IPS-NIHi11 (cell line): ENCODE measurements at regions not wholly inside any gene's neighbourhood (a gene's known extent, or its start where the extent isn't known, plus 50 kb on each side); places are given as distances from the start of the nearest gene placed in this dataset.

Experiments used
- DNase-seq: peaks from one replicate; pipeline ENCODE4 v3.0.0; 2012; ENCODE audit warnings: mixed read lengths, low spot score

- DNase-seq = no peak
Measured at GRCh38 chr4:147360301-147360700, 120.6 kb upstream of the EDNRA start.

GRCh38 chr4:147361726-147362125 lies 119.2 kb upstream of the EDNRA start:
- no peak for DNase-seq

DNA sequence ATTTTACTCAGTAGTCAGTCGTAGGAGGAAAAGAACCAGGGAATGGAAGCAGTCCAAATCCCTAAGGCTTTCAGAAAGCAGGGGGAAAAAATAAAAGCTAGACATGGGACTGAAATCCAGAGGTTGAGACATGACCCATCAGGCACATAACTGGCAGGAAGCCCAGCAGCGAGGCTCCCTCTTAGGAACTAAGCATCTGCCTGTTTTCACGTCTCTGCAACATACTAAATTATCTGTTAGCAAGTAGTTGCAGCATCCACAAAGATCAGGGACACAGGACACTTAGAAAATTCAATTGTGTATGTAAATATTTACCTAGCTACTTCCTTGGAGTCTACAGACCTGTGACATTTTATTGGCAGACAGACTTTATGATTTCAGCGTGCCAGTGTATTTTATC lies 118.0 kb upstream of the EDNRA start:
- no peak for DNase-seq

DNA sequence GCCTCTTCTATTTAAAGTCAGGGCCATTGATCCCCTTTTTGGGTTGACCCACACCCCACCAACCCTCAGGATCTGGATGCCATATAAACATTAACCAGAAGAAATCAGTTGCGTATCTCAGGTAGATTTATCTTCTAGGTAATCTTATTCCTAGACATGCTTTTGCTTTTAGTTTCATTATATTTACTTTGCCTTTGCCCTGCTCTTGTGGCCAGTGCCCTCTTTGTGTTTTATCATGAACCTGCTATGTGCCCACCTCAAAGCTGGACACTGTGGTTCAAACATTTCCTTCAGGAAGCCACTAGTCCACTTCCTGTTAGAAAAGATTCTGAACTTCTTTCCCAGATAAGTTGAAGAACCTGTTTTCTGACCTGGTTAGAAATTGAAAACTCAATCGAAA lies 117.4 kb upstream of the EDNRA start:
- DNase-seq = no peak

DNA sequence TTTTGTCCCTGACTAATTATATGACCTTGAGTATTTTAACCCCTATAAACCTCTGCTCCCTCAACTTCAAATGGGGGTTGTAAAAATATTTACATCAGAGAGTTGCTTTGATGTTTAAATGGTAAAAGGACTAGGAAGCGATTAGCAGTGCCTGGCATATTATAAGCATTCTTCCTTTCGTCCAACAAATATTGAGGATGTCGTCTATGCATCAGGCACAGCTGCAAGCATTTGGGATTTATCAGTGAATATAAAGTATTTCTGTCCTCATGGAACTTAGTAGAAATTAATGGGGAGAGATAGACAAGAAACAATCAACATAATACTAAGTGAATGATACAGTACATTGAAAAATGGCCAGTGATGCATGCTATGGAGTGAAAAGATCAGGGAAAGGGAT lies 115.5 kb upstream of the EDNRA start:
- no peak for DNase-seq

GRCh38 chr4:147366164-147366563 lies 114.7 kb upstream of the EDNRA start:
- DNase-seq = no peak

- DNase-seq = no peak
Measured at GRCh38 chr4:147367891-147368290, 113.0 kb upstream of the EDNRA start.

GRCh38 chr4:147368948-147369347 lies 111.9 kb upstream of the EDNRA start:
- DNase-seq = no peak

- DNase-seq = no peak
Measured at GRCh38 chr4:147370473-147370872, 110.4 kb upstream of the EDNRA start.

GRCh38 chr4:147370881-147371280 lies 110.0 kb upstream of the EDNRA start:
- no peak for DNase-seq

- no peak for DNase-seq
Measured at GRCh38 chr4:147371661-147372060, 109.2 kb upstream of the EDNRA start.

GRCh38 chr4:147378780-147379179 lies 102.1 kb upstream of the EDNRA start:
- peak; percentile 15 for DNase-seq

- DNase-seq = no peak
Measured at GRCh38 chr4:147381749-147382148, 99.1 kb upstream of the EDNRA start.

- no peak for DNase-seq
Measured at GRCh38 chr4:147388018-147388417, 92.9 kb upstream of the EDNRA start.

DNA sequence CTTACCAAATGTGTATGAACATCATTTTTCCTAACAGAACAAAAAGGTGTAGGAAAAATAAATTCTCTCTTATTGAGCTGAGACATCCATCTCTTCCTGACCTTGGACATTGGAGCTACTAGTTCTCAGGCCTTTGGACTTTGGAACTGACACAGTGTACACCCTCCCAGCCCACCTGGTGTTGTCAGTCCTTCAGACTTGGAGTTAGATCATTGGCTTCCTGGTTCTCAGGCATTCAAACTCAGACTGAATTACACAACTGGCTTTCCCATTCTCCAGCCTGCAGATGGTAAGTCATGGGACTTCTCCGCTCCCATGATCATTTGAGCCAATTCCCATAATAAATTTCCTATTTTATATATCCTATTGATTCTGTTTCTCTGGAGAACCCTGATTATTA lies 84.8 kb upstream of the EDNRA start:
- DNase-seq = no peak

GRCh38 chr4:147398556-147398955 lies 82.3 kb upstream of the EDNRA start:
- DNase-seq = no peak

- no peak for DNase-seq
Measured at GRCh38 chr4:147400721-147401120, 80.2 kb upstream of the EDNRA start.

- DNase-seq = no peak
Measured at GRCh38 chr4:147401221-147401620, 79.7 kb upstream of the EDNRA start.

- DNase-seq = peak; percentile 27
Measured at GRCh38 chr4:147407261-147408045, 73.4 kb upstream of the EDNRA start.

GRCh38 chr4:147408189-147408588 lies 72.7 kb upstream of the EDNRA start:
- no peak for DNase-seq

DNA sequence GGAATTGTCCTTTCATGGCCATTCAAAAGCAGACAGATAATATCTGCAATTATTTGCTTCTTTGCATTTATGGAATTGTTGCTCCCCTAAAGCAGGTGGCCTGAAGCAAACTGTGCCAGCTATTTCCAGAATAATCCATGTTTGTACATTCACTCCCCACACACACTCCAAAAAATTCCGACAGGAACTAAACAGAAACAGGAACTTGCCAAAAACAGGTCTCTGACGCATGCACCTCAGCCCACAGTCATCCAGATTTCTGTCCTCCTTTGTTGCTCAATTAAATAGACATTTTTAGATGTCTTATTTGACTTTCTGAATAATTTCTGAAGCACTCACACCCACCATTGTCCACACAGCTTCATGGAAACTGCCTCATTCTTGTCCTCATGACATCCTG lies 71.5 kb upstream of the EDNRA start:
- DNase-seq = no peak

DNA sequence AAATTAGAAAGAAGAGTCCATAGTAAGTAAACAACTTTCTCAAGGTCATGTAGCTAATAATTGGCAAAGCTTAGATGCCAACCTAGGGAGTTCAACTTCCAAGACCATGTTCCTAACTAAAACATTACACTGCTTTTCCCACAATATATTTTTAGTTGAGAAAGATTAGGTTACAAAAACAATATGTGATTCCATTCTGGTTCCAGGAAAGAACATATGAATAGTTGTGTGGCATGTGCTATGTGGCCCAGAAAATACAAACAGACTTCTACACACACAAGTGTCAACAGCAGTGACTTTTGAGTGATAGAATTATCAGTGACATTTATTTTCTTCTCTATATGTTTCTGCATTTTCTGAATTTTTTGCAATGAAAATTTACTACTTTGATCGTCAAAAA lies 62.7 kb upstream of the EDNRA start:
- DNase-seq = no peak

DNA sequence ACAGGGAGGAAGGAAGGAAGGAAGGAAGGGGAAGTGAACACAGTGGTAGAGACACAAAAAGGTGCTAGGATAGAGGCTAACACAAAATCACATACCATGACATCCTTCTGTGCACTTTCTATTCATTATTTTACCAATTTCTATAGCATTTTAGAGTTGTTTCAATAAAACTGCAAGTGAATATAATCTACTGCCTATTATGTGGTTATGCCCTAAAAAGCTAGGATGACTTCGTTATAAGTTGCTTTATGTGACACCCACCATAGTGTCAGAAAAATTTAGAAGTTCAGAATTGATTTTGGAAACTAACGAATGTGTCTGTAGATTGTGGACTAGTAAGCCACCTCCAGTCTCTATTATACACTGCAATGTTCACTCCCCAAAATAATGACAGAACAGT lies 59.4 kb upstream of the EDNRA start:
- DNase-seq = no peak

GRCh38 chr4:147423229-147423628 lies 57.7 kb upstream of the EDNRA start:
- no peak for DNase-seq
